Natural killer cell (primary cell): ENCODE measurements at regions not wholly inside any gene's neighbourhood (a gene's known extent, or its start where the extent isn't known, plus 50 kb on each side); places are given as distances from the start of the nearest gene placed in this dataset.

Experiments used
- ATAC-seq, 3 donors: fragments of 150-1000 bp in 2 of 3; fragments of 200-7000 bp in 1 of 3; cut with Tn5 transposase; 1 replicate in 1 of 3; 2 replicates in 2 of 3; pipeline ENCODE4 v1.10.0; 2021; ENCODE audit warnings: mild to moderate bottlenecking in 2 of 3, moderate library complexity in 2 of 3
- DNase-seq, 2 donors: peaks; one replicate each; pipeline versions ENCODE4 v3.0.0 to v3.0.0-alpha.2; 2013 to 2021; ENCODE audit warnings: mixed read lengths in 1 of 2
- H3K27ac ChIP-seq: one replicate; pipeline ENCODE4 v1.5.1; 2013; ENCODE audit warnings: mild to moderate bottlenecking, low read length
- H3K27me3 ChIP-seq: one replicate; pipeline ENCODE4 v1.6.1; 2013; ENCODE audit warnings: low read length; ENCODE audit not compliant: control insufficient read depth, insufficient read depth
- H3K36me3 ChIP-seq: one replicate; pipeline ENCODE4 v1.6.1; 2013; ENCODE audit warnings: low read length; ENCODE audit not compliant: control insufficient read depth, insufficient read depth
- H3K4me1 ChIP-seq: one replicate; pipeline ENCODE4 v1.6.1; 2013; ENCODE audit warnings: low read length; ENCODE audit not compliant: control insufficient read depth, insufficient read depth
- H3K4me3 ChIP-seq: one replicate; pipeline ENCODE4 v1.5.1; 2013; ENCODE audit warnings: low read length
- H3K9me3 ChIP-seq: one replicate; pipeline ENCODE4 v1.6.1; 2013; ENCODE audit warnings: low read length; ENCODE audit not compliant: control insufficient read depth, insufficient read depth
- H3K27ac Mint-ChIP-seq, 2 donors: one replicate each; pipeline ENCODE4 v1.8.0; 2022; ENCODE audit warnings: mild to moderate bottlenecking in 2 of 2, mixed read lengths in 2 of 2, moderate library complexity in 1 of 2
- H3K27me3 Mint-ChIP-seq, 2 donors: one replicate each; pipeline ENCODE4 v1.8.0; 2022; ENCODE audit warnings: low read depth in 2 of 2, mixed read lengths in 2 of 2
- H3K36me3 Mint-ChIP-seq: one replicate; pipeline ENCODE4 v1.8.0; 2022; ENCODE audit warnings: mixed read lengths
- H3K4me1 Mint-ChIP-seq, 2 donors: one replicate each; pipeline ENCODE4 v1.8.0; 2022; ENCODE audit warnings: mixed read lengths in 2 of 2
- H3K4me3 Mint-ChIP-seq: one replicate; pipeline ENCODE4 v1.8.0; 2022; ENCODE audit warnings: mild to moderate bottlenecking, moderate library complexity, mixed read lengths
- H3K9me3 Mint-ChIP-seq, 2 donors: one replicate each; pipeline ENCODE4 v1.8.0; 2022; ENCODE audit warnings: mixed read lengths in 2 of 2
- CTCF ChIP-seq: fragments of 200-600 bp; IDR thresholded peaks from one replicate; pipeline ENCODE4 v1.8.0; 2022; ENCODE audit warnings: antibody characterized with exemption
- WGBS: methylation state at CpG from one replicate; pipeline ENCODE4 v1.1.7; 2013; ENCODE audit warnings: missing lambda C conversion rate; ENCODE audit not compliant: insufficient coverage; 5-methylcytosine and 5-hydroxymethylcytosine counted together
- intact Hi-C: fragments of 100-400 bp; cut with micrococcal nuclease; formaldehyde crosslinking; loops from one replicate; pipeline ENCODE4 v1.14.2; 2022

DNA sequence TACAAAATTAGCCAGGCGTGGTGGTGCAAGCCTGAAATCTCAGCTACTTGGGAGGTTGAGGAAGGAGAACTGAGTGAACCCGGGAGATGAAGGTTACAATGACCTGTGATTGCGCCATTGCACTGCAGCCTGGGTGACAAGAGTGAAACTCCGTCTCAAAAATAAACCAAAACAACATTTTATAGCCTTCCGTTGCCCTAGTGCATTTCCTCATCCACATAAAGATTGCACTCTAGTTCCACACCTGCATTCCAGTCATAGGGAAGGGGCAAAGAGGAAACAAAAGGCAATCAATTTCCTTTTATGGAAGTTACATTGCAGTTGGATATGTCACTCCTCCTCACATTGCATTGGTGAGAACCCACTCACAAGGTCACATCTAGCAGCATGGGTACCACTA, 182.7 kb upstream of the ARG1 start:
- Mint-ChIP-seq H3K27ac (no peak overlapping the region), H3K27me3 (peaks cover 16 to 22% of the 10 kb centered on the region in 2 donors), H3K36me3 (no peaks in the 10 kb centered on the region), H3K4me1 (no peaks in the 10 kb centered on the region), H3K9me3 (no peaks in the 10 kb centered on the region), H3K4me3 (no peak overlapping the region)
- Histone ChIP-seq H3K4me1 (no peaks in the 10 kb centered on the region), H3K9me3 (no peaks in the 10 kb centered on the region), H3K36me3 (no peaks in the 10 kb centered on the region), H3K4me3 (no peak overlapping the region), H3K27ac (no peak overlapping the region), H3K27me3 (no peaks in the 10 kb centered on the region)
- 93% methylated on average over 5 of the region's 5 CpGs for WGBS
- intact Hi-C loops, result no loop called here
- TF ChIP-seq CTCF, result no peak
- ATAC-seq (no peak), DNase-seq (no peak)

DNA sequence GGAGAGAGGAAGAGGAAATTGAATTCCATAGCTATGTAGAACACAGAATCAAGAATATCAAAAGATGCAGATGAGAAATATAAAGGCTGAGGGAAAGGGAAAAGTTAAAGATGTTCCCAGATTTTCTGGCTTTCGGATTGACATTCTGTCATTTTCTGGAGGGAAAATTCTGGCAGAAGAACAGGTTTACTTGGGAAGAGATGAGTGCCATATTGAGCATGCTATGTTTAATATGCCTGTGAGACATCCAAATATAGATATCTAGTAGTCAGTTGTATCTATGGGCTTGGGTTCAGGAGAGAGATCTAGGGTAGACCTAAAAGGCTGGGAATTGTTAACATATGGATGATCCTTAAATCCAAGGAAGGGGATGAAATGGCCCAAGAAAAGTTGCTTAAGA, 181.9 kb upstream of the ARG1 start:
- no peak overlapping the region for H3K4me3 Mint-ChIP-seq
- intact Hi-C loops, result no loop called here
- no peaks in the 10 kb centered on the region for H3K9me3 Mint-ChIP-seq
- Histone ChIP-seq H3K4me3 (no peak overlapping the region), H3K4me1 (no peaks in the 10 kb centered on the region), H3K9me3 (no peaks in the 10 kb centered on the region), H3K27me3 (no peaks in the 10 kb centered on the region), H3K36me3 (no peaks in the 10 kb centered on the region), H3K27ac (no peak overlapping the region)
- no peak overlapping the region for H3K27ac Mint-ChIP-seq
- no peaks in the 10 kb centered on the region for H3K4me1 Mint-ChIP-seq
- 96% methylated on average over 1 of the region's 1 CpG for WGBS
- no peaks in the 10 kb centered on the region for H3K36me3 Mint-ChIP-seq
- ATAC-seq, result no peak
- no peak for DNase-seq
- no peak for TF ChIP-seq CTCF
- peaks cover 16 to 18% of the 10 kb centered on the region in 2 donors for H3K27me3 Mint-ChIP-seq

- Mint-ChIP-seq H3K4me3 (no peak overlapping the region), H3K27ac (no peak overlapping the region), H3K36me3 (no peaks in the 10 kb centered on the region), H3K9me3 (no peaks in the 10 kb centered on the region), H3K27me3 (peaks cover 15 to 17% of the 10 kb centered on the region in 2 donors), H3K4me1 (no peaks in the 10 kb centered on the region)
- intact Hi-C loops, result no loop called here
- DNase-seq, result no peak
- H3K4me1 ChIP-seq, result no peaks in the 10 kb centered on the region
- no peaks in the 10 kb centered on the region for H3K27me3 ChIP-seq
- no peak overlapping the region for H3K27ac ChIP-seq
- H3K36me3 ChIP-seq, result no peaks in the 10 kb centered on the region
- TF ChIP-seq CTCF, result no peak
- 88% methylated on average over 1 of the region's 2 CpGs for WGBS
- no peak for ATAC-seq
- no peaks in the 10 kb centered on the region for H3K9me3 ChIP-seq
- H3K4me3 ChIP-seq, result no peak overlapping the region
Measured at GRCh38 chr6:131393433-131393832, 179.6 kb upstream of the ARG1 start.

DNA sequence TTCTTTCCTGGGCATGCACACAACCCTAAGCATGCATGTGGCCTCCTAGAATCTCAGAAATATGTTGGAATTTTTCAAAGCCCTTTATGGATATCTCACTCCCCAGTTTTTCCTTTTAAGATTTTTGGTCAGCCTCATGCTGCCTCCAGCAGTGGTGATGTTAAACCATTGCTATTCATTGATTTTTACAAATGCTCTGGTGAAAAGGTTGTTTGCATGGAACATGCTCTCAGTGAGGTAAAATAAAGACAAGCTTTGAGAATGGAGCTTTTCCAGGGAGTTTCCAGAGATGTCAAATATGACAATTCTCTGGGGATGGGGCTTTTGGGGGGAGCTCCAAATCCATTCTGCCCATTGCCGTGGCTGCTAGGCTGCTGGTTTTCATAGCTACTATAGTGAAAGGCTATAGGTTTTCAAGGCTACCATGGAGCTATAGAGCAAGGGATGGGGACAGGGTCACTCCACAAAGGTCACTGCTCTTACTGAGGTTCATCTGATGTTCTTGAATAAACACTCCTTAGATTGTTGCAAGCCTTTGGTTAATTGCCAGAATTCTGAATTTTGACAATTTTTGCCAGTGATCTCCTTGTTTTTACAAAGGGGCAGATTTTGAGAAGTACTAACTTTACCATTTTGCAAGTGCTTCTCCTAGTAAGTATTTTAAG, 178.1 kb upstream of the ARG1 start:
- ATAC-seq (no peak), DNase-seq (no peak)
- no peak overlapping the region for H3K27ac Mint-ChIP-seq
- H3K27me3 Mint-ChIP-seq, result peaks cover 8 to 9% of the 10 kb centered on the region in 2 donors
- TF ChIP-seq CTCF, result no peak
- H3K36me3 Mint-ChIP-seq, result no peaks in the 10 kb centered on the region
- Histone ChIP-seq H3K4me3 (no peak overlapping the region), H3K4me1 (no peaks in the 10 kb centered on the region), H3K9me3 (no peaks in the 10 kb centered on the region), H3K27me3 (no peaks in the 10 kb centered on the region), H3K27ac (no peak overlapping the region), H3K36me3 (no peaks in the 10 kb centered on the region)
- no peak overlapping the region for H3K4me3 Mint-ChIP-seq
- intact Hi-C loops, result no loop called here
- WGBS, result 85% methylated on average over 1 of the region's 1 CpG
- H3K4me1 Mint-ChIP-seq, result no peaks in the 10 kb centered on the region
- no peaks in the 10 kb centered on the region for H3K9me3 Mint-ChIP-seq
